ENCODE measurements at regions not wholly inside any gene's neighbourhood (a gene's known extent, or its start where the extent isn't known, plus 50 kb on each side); places are given as distances from the start of the nearest gene placed in this dataset.
"Not testable (repeated sequence)": the region's sequence is repeated elsewhere in the genome, so short reads cannot be mapped to it uniquely, and the experiment has no call there.

DNA sequence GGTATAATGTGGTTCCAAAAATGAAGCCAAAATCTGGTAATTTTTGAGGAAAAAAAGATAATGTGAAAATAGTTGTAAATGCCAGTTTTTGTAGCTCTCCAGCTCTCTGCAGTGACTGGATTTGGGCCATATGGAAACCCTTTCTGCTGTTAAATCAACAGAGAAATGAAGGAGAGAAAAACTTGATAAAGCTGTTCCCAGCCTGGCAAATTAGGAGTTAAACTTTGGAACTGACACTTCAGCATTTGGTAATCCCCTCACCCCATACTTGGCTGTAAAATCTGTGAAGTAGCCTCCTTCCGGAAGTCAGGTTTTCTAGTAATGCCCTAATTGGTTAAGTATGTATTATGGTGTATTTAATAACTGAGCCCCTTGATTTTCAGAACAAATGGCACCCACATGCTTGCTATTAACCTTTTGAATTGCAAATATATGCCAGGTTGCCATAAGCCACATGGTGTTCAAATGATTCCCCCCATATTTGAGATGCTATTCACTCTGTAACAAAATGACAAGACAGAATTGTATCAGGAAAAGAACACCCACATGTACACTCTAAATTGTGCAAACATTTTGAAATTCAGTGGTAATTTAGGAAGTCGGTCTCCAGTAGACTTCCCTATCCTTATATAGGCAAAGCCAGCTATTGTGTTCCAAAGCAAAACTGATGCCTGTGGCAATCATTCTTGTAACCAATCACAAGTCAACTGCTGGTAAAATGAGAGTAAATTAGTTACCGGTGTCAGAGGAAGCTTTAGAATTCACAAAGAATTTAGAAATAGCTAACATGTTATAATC is 96.3 kb upstream of the ADAMTS3 start:
- no peak for DNase-seq (ENCODE audit: low read depth in 1 of 2, low spot score in 1 of 2)
- in situ Hi-C loops (cut with HindIII; ENCODE audit: low pct_unique_long_range_greater_than_20kb, low sequenced_read_pairs) = no loop called here
- no peak for TF ChIP-seq JUND (IDR thresholded peaks at IDR 0.05; ENCODE audit: low read depth)

DNA sequence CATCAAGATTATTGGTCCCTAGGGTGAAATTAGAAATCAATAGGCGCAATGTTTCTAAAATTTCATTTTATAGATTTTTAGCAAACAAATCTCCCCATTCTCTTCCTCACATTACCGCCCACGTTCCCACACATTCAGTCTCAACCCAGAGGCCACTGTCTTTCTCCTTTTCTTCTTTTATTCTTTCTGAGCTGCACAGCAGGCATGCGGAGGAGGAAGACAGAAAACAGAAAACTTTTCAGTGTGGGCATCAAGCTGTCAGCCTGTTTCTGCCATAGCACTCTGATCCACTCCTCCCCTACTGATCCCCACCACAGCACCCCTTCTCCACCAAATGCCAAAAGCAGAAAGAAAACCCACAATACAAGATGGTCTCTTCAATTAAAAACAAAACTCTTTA is 94.8 kb upstream of the ADAMTS3 start:
- in situ Hi-C loops (cut with HindIII; ENCODE audit: low pct_unique_long_range_greater_than_20kb, low sequenced_read_pairs) = no loop called here
- TF ChIP-seq JUND (IDR thresholded peaks at IDR 0.05; ENCODE audit: low read depth) = no peak

DNA sequence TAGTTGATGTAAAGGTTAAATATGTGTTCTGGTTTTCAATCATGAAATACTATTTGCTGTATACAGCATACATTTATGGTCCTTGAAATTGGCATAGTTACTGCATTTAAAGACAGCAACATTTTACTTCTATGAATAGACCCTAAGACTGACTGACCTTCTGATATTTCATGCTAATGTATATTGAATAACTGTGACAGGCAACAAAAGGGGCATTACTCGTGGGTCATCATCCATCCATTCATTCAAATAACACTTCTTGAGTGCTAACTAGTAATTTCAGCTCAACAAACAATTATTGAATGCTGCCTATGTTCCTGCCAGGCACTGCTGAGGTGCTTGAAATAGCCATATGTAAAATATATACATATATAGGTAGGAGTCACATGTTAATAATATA is 92.8 kb upstream of the ADAMTS3 start:
- in situ Hi-C loops (cut with HindIII; ENCODE audit: low pct_unique_long_range_greater_than_20kb, low sequenced_read_pairs) = no loop called here
- TF ChIP-seq JUND (IDR thresholded peaks at IDR 0.05; ENCODE audit: low read depth) = no peak
- DNase-seq (ENCODE audit: low read depth in 1 of 2, low spot score in 1 of 2) = no peak

More for the DNA sequence above, 94.8 kb upstream of the ADAMTS3 start:
- no peak for DNase-seq (ENCODE audit: low read depth in 1 of 2, low spot score in 1 of 2)

DNA sequence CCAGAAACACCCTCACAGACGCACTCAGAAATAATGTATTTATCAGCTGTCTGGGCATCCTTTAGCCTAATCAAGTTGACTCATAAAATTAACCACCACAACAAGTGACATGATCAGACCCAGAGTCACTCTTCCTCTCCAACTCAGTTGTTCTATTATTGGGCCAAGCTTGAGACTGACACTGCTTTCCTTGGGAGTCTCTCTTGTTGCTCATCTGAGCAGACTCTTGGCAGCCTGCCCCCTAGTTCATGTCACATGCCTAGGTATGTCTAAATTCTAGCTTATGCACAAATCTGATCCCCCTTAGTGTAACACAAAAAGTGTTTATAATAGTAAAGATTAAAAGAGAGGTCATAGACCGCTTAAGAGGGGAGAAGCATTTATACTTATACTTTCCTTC is 72.6 kb upstream of the ADAMTS3 start:
- in situ Hi-C loops (cut with HindIII; ENCODE audit: low pct_unique_long_range_greater_than_20kb, low sequenced_read_pairs) = no loop called here
- TF ChIP-seq JUND (IDR thresholded peaks at IDR 0.05; ENCODE audit: low read depth) = no peak
- no peak for DNase-seq (ENCODE audit: low read depth in 1 of 2, low spot score in 1 of 2)

DNA sequence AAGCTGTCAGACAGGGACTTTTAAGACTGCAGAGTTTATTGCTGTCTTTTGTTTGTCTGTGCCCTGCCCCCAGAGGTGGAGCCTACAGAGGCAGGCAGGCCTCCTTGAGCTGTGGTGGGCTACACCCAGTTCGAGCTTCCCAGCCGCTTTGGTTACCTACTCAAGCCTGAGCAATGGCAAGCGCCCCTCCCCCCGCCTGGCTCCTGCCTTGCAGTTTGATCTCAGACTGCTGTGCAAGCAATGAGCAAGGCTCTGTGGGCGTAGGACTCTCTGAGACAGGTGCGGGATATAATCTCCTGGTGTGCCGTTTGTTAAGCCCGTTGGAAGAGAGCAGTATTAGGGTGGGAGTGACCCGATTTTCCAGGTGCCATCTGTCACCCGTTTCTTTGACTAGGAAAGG is 67.8 kb upstream of the ADAMTS3 start:
- not testable (repeated sequence) for DNase-seq (ENCODE audit: low read depth in 1 of 2, low spot score in 1 of 2)

DNA sequence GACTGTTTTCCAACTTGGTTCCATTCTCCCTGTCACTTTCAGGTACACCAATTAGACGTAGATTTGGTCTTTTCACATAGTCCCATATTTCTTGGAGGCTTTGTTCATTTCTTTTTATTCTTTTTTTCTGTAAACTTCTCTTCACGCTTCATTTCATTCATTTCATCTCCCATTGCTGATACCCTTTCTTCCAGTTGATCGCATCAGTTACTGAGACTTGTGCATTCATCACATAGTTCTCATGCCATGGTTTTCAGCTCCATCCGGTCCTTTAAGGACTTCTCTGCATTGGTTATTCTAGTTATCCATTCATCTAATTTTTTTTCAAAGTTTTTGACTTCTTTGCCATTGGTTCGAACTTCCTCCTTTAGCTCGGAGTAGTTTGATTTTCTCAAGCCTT is 66.9 kb upstream of the ADAMTS3 start:
- DNase-seq (ENCODE audit: low read depth in 1 of 2, low spot score in 1 of 2); in situ Hi-C loops (cut with HindIII; ENCODE audit: low pct_unique_long_range_greater_than_20kb, low sequenced_read_pairs): not testable (repeated sequence)

More for the DNA sequence above, 67.8 kb upstream of the ADAMTS3 start:
- in situ Hi-C loops (cut with HindIII; ENCODE audit: low pct_unique_long_range_greater_than_20kb, low sequenced_read_pairs) = not testable (repeated sequence)

DNA sequence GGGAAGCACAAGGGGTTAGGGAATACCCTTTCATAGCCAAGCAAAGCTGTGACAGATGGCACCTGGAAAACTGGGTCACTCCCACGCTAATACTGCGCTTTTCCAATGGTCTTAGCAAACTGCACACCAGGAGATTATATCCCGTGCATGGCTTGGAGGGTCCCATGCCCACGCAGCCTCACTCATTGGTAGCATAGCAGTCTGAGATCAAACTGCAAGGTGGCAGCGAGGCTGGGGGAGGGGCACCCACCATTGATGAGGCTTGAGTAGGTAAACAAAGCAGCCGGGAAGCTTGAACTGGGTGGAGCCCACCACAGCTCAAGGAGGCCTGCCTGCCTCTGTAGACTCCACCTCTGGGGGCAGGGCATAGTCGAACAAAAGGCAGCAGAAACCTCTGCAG is 63.2 kb upstream of the ADAMTS3 start:
- DNase-seq (ENCODE audit: low read depth in 1 of 2, low spot score in 1 of 2); in situ Hi-C loops (cut with HindIII; ENCODE audit: low pct_unique_long_range_greater_than_20kb, low sequenced_read_pairs): not testable (repeated sequence)

DNA sequence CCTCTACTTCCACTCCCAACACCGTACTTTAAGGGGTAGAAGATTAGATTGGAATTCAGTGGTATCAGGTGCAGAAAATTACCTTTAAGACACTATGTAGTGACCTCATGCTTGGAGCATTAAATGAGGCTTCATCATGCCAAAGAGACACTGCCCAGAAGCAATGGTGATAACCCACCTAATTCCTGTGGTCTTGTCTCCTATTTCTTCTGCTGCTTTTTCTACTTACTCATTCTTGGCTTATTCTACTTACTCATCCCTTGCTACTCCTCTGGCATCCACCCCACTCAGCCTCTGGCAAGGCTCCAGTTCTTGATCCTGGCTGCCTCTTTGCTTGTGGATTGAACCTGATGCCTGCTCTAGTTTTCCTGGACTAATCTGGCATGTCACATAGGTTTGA is 62.3 kb upstream of the ADAMTS3 start:
- no peak for TF ChIP-seq JUND (IDR thresholded peaks at IDR 0.05; ENCODE audit: low read depth)
- in situ Hi-C loops (cut with HindIII; ENCODE audit: low pct_unique_long_range_greater_than_20kb, low sequenced_read_pairs) = no loop called here
- DNase-seq (ENCODE audit: low read depth in 1 of 2, low spot score in 1 of 2) = no peak

DNA sequence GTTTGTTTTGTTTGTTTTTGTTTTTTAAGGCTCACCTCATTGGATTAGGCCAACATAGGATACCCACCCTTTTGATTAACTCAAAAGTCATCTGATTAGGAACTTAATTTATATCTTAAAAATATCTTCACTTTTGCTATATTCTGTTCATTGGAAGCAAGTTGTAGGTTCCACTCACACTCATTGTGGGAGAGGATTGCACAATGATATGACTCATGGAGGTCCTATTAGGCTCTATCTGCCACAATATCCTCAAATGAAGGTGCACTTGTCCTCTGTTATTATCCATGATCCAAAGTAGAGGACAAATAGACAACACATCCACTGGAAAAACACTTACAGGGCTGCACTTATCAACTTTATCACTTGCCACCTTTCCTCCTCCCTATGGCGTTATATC is 60.5 kb upstream of the ADAMTS3 start:
- DNase-seq (ENCODE audit: low read depth in 1 of 2, low spot score in 1 of 2) = no peak
- in situ Hi-C loops (cut with HindIII; ENCODE audit: low pct_unique_long_range_greater_than_20kb, low sequenced_read_pairs) = no loop called here
- no peak for TF ChIP-seq JUND (IDR thresholded peaks at IDR 0.05; ENCODE audit: low read depth)

DNA sequence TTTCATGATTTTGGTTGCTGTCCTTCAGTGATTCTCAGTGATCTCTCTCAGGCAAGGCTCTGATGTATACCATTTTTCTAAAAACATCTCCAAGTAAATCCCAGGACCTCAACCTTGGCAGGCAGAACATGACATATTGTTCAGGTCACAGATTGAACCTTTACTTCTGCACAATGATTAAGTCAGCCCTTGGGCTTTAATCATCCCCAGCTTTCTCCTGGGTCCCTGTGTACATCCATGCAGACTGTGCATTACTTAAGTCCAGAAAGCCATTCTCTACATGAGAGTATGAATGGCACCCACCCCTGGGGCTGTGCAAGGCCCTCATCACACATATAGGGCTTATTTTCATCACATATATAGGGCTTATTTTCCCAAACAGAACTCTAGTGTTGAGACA is 58.7 kb upstream of the ADAMTS3 start:
- TF ChIP-seq JUND (IDR thresholded peaks at IDR 0.05; ENCODE audit: low read depth) = no peak
- no peak for DNase-seq (ENCODE audit: low read depth in 1 of 2, low spot score in 1 of 2)
- in situ Hi-C loops (cut with HindIII; ENCODE audit: low pct_unique_long_range_greater_than_20kb, low sequenced_read_pairs) = no loop called here
